ENCODE measurements at regions not wholly inside any gene's neighbourhood (a gene's known extent, or its start where the extent isn't known, plus 50 kb on each side); places are given as distances from the start of the nearest gene placed in this dataset.

DNA sequence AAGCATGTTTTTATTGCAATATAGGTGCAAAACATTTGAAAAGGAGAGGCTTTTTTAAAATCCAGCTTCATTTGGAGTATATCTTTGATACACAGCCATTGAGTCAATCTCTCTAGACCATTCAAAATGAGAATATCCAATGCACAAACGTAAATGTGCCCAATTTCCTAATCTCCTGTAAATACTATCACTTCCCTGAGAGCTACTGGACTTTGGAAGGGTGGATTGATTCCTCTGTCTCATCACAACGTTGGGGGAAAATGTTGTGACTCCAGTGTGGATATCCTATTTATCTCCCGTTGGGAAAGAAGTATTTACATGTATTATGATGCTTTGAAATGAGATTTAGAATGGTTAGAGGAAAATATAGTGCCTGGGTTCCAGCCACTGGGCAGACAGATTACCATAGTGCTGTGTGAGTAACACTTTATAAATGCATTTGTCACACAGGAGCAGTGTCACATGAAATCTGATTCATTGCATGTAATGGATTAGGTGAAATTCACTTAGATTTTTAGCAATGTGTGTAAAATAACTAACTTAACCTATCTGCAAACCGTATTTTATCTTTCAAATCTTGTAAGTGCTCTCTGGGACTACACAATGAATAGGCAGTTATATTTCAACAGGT lies 64.4 kb upstream of the VCX3A start:
- POLR2A ChIA-PET: no interaction called here
- no peak overlapping the region for H3K27ac Mint-ChIP-seq
- peaks cover 2% of the 10 kb centered on the region for H3K9me3 Mint-ChIP-seq (ENCODE audit: insufficient read depth)
- H3K4me1 Mint-ChIP-seq: no peaks in the 10 kb centered on the region
- no peak overlapping the region for H3K4me3 Mint-ChIP-seq
- H3K27me3 Mint-ChIP-seq: no peaks in the 10 kb centered on the region
- CTCF ChIA-PET: no interaction called here
- Histone ChIP-seq H2AFZ (ENCODE audit: insufficient read depth, low read depth, low read length, poor library complexity, severe bottlenecking) (no peak overlapping the region), H3K27ac (ENCODE audit: low read length in 2 of 2) (no peak overlapping the region), H3K27me3 (replicated peaks in 1 of 4; ENCODE audit: control extremely low read depth in 1 of 4, control insufficient read depth in 3 of 4, insufficient read depth in 4 of 4, low read length in 3 of 4) (no peaks in the 10 kb centered on the region), H3K4me3 (ENCODE audit: control extremely low read depth in 1 of 5, extremely low read depth in 1 of 5, insufficient read depth in 1 of 5, low read depth in 2 of 5, low read length in 4 of 5) (no peak overlapping the region), H3K4me2 (replicated peaks; ENCODE audit: low read depth, low read length, poor library complexity, severe bottlenecking) (no peak overlapping the region), H4K20me1 (ENCODE audit: control insufficient read depth, insufficient read depth, low read length, poor library complexity, severe bottlenecking) (no peaks in the 10 kb centered on the region), H3K9me3 (ENCODE audit: control extremely low read depth in 1 of 3, control insufficient read depth in 2 of 3, insufficient read depth in 1 of 3, low read length in 2 of 3) (no peaks in the 10 kb centered on the region), H3K4me1 (ENCODE audit: control insufficient read depth in 2 of 2, insufficient read depth in 2 of 2, low read length in 2 of 2) (no peaks in the 10 kb centered on the region), H3K36me3 (replicated peaks in 1 of 2; ENCODE audit: control extremely low read depth in 1 of 2, control insufficient read depth in 1 of 2, extremely low read depth in 1 of 2, insufficient read depth in 2 of 2, low read length in 1 of 2) (no peaks in the 10 kb centered on the region), H3K79me2 (ENCODE audit: control insufficient read depth, insufficient read depth, low read length) (no peaks in the 10 kb centered on the region), H3K9ac (ENCODE audit: low read length) (no peak overlapping the region)
- no peak for TF ChIP-seq EZH2 (IDR thresholded peaks at IDR 0.05; ENCODE audit: borderline replicate concordance, insufficient read depth, low read depth, low read length, poor library complexity, severe bottlenecking)
- TF ChIP-seq, protein P1, sequence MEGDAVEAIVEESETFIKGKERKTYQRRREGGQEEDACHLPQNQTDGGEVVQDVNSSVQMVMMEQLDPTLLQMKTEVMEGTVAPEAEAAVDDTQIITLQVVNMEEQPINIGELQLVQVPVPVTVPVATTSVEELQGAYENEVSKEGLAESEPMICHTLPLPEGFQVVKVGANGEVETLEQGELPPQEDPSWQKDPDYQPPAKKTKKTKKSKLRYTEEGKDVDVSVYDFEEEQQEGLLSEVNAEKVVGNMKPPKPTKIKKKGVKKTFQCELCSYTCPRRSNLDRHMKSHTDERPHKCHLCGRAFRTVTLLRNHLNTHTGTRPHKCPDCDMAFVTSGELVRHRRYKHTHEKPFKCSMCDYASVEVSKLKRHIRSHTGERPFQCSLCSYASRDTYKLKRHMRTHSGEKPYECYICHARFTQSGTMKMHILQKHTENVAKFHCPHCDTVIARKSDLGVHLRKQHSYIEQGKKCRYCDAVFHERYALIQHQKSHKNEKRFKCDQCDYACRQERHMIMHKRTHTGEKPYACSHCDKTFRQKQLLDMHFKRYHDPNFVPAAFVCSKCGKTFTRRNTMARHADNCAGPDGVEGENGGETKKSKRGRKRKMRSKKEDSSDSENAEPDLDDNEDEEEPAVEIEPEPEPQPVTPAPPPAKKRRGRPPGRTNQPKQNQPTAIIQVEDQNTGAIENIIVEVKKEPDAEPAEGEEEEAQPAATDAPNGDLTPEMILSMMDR (IDR thresholded peaks at IDR 0.05): no peak
- WGBS (ENCODE audit: insufficient coverage): no CpG with 5 or more reads among the region's 4 CpGs
- DNase-seq (no peak), ATAC-seq (ENCODE audit: low read depth) (no peak)
- intact Hi-C loops (cut with micrococcal nuclease): no loop called here

Data from B cell (primary cell).